ENCODE measurements at regions not wholly inside any gene's neighbourhood (a gene's known extent, or its start where the extent isn't known, plus 50 kb on each side); places are given as distances from the start of the nearest gene placed in this dataset.

DNA sequence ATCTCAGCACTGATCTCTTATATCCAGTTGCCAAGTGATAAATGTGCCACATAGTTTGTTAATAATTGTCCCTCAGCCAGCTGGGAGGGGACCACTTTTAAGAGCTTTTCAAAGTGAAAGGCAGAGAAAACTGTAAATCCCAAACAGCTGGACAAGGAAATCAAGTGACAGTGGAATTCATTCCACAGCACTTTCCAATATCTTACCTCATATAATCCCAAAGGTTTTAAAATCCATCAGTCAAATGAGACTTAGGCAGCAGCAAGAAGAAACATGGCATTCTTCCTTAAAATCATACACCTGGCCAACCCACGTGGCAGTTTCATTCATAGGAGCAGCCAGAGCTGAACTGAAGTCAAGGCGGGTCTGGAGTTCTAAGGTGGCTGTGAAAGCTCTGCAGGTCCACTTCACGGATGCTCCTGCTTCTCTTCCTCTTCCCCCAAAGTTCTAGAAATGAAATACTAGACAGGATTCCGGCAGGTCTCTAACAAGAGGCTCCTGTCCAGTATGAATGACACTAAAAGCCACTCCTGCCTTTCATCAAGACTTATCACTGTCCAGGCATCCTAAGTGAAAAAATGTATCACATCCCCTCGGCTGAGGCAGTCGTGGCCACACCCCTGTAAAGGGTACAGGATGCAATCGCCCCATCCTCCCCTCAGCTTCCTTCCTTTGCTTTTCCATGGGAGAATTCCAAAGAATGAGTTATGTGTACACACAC is 190.4 kb upstream of the STK17B start:
- CTCF ChIA-PET, result no interaction called here
- DNase-seq (ENCODE audit: low read depth, low spot score), result no peak
- intact Hi-C loops (cut with micrococcal nuclease), result no loop called here
- Histone ChIP-seq H3K4me2 (ENCODE audit: low read length) (no peak overlapping the region), H3K9me3 (ENCODE audit: control insufficient read depth in 1 of 2, insufficient read depth in 1 of 2, low read depth in 1 of 2, low read length in 2 of 2) (no peaks in the 10 kb centered on the region), H3K9me2 (ENCODE audit: insufficient read depth) (no peaks in the 10 kb centered on the region), H2AFZ (ENCODE audit: low read depth, low read length, poor library complexity, severe bottlenecking) (no peak overlapping the region), H3K9ac (ENCODE audit: low read length) (no peak overlapping the region), H3K27me3 (ENCODE audit: insufficient read depth, low read length) (no peaks in the 10 kb centered on the region), H3K4me1 (ENCODE audit: control insufficient read depth in 1 of 2, insufficient read depth in 2 of 2, low read length in 2 of 2) (no peaks in the 10 kb centered on the region), H3K36me3 (ENCODE audit: control insufficient read depth in 1 of 2, insufficient read depth in 2 of 2, low read length in 2 of 2) (no peaks in the 10 kb centered on the region), H3K27ac (ENCODE audit: low read depth, low read length) (no peak overlapping the region), H4K20me1 (ENCODE audit: insufficient read depth) (no peaks in the 10 kb centered on the region), H3K79me2 (ENCODE audit: insufficient read depth, low read length) (no peaks in the 10 kb centered on the region), H3K4me3 (replicated peaks in 1 of 2; ENCODE audit: low read depth in 1 of 2, low read length in 2 of 2) (no peak overlapping the region)
- no TSS peak for BruUV-seq (replicated peaks)
- ATAC-seq, result no peak
- RAD21 ChIA-PET (ENCODE audit: low non-redundant PET in 1 of 2, low total read pairs in 2 of 2, uncharacterized antibody in 2 of 2, unreplicated experiment in 2 of 2), result no interaction called here
- POLR2A ChIA-PET, result no interaction called here
- TF ChIP-seq, protein P1, sequence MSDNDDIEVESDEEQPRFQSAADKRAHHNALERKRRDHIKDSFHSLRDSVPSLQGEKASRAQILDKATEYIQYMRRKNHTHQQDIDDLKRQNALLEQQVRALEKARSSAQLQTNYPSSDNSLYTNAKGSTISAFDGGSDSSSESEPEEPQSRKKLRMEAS (IDR thresholded peaks at IDR 0.05), result no peak
- TF ChIP-seq CEBPB (IDR thresholded peaks at IDR 0.05; ENCODE audit: low read depth), result no peak
- TF ChIP-seq, protein P2, sequence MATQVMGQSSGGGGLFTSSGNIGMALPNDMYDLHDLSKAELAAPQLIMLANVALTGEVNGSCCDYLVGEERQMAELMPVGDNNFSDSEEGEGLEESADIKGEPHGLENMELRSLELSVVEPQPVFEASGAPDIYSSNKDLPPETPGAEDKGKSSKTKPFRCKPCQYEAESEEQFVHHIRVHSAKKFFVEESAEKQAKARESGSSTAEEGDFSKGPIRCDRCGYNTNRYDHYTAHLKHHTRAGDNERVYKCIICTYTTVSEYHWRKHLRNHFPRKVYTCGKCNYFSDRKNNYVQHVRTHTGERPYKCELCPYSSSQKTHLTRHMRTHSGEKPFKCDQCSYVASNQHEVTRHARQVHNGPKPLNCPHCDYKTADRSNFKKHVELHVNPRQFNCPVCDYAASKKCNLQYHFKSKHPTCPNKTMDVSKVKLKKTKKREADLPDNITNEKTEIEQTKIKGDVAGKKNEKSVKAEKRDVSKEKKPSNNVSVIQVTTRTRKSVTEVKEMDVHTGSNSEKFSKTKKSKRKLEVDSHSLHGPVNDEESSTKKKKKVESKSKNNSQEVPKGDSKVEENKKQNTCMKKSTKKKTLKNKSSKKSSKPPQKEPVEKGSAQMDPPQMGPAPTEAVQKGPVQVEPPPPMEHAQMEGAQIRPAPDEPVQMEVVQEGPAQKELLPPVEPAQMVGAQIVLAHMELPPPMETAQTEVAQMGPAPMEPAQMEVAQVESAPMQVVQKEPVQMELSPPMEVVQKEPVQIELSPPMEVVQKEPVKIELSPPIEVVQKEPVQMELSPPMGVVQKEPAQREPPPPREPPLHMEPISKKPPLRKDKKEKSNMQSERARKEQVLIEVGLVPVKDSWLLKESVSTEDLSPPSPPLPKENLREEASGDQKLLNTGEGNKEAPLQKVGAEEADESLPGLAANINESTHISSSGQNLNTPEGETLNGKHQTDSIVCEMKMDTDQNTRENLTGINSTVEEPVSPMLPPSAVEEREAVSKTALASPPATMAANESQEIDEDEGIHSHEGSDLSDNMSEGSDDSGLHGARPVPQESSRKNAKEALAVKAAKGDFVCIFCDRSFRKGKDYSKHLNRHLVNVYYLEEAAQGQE (IDR thresholded peaks at IDR 0.05; ENCODE audit: low read depth), result no peak
- no peak for TF ChIP-seq ZNF274 (IDR thresholded peaks at IDR 0.05; ENCODE audit: low read depth, low read length)
- TF ChIP-seq POLR2A (IDR thresholded peaks at IDR 0.05; ENCODE audit: borderline replicate concordance, extremely low read depth, insufficient read depth, insufficient read length), result no peak
- TF ChIP-seq JUND (IDR thresholded peaks at IDR 0.05), result no peak
- TF ChIP-seq, protein P3, sequence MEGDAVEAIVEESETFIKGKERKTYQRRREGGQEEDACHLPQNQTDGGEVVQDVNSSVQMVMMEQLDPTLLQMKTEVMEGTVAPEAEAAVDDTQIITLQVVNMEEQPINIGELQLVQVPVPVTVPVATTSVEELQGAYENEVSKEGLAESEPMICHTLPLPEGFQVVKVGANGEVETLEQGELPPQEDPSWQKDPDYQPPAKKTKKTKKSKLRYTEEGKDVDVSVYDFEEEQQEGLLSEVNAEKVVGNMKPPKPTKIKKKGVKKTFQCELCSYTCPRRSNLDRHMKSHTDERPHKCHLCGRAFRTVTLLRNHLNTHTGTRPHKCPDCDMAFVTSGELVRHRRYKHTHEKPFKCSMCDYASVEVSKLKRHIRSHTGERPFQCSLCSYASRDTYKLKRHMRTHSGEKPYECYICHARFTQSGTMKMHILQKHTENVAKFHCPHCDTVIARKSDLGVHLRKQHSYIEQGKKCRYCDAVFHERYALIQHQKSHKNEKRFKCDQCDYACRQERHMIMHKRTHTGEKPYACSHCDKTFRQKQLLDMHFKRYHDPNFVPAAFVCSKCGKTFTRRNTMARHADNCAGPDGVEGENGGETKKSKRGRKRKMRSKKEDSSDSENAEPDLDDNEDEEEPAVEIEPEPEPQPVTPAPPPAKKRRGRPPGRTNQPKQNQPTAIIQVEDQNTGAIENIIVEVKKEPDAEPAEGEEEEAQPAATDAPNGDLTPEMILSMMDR (IDR thresholded peaks at IDR 0.05 in 2 of 3, conservative IDR thresholded peaks at IDR 0.05 in 1 of 3; ENCODE audit: borderline replicate concordance in 1 of 3, insufficient read depth in 1 of 3, low read depth in 2 of 3, low read length in 2 of 3), result no peak
- TF ChIP-seq, protein P4, sequence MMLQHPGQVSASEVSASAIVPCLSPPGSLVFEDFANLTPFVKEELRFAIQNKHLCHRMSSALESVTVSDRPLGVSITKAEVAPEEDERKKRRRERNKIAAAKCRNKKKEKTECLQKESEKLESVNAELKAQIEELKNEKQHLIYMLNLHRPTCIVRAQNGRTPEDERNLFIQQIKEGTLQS (IDR thresholded peaks at IDR 0.05), result no peak
- TF ChIP-seq POLR2AphosphoS5 (IDR thresholded peaks at IDR 0.05; ENCODE audit: low read depth, low read length), result no peak
- TF ChIP-seq, protein P5, sequence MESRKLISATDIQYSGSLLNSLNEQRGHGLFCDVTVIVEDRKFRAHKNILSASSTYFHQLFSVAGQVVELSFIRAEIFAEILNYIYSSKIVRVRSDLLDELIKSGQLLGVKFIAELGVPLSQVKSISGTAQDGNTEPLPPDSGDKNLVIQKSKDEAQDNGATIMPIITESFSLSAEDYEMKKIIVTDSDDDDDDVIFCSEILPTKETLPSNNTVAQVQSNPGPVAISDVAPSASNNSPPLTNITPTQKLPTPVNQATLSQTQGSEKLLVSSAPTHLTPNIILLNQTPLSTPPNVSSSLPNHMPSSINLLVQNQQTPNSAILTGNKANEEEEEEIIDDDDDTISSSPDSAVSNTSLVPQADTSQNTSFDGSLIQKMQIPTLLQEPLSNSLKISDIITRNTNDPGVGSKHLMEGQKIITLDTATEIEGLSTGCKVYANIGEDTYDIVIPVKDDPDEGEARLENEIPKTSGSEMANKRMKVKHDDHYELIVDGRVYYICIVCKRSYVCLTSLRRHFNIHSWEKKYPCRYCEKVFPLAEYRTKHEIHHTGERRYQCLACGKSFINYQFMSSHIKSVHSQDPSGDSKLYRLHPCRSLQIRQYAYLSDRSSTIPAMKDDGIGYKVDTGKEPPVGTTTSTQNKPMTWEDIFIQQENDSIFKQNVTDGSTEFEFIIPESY (IDR thresholded peaks at IDR 0.05; ENCODE audit: extremely low read depth, insufficient replicate concordance, low read length), result no peak
- no peak for TF ChIP-seq RAD21 (IDR thresholded peaks at IDR 0.05; ENCODE audit: low read depth)
- TF ChIP-seq TCF7L2 (IDR thresholded peaks at IDR 0.05; ENCODE audit: borderline replicate concordance, extremely low read depth, insufficient read depth, insufficient read length), result no peak
- no peak for TF ChIP-seq SRF (IDR thresholded peaks at IDR 0.05; ENCODE audit: low read depth)
- TF ChIP-seq ZFX (IDR thresholded peaks at IDR 0.05), result no peak
- no peak for TF ChIP-seq EGR1 (IDR thresholded peaks at IDR 0.05; ENCODE audit: low read depth)

All from HCT116 (cell line).